NCI-H1048 (cell line): ENCODE measurements at regions not wholly inside any gene's neighbourhood (a gene's known extent, or its start where the extent isn't known, plus 50 kb on each side); places are given as distances from the start of the nearest gene placed in this dataset.

Experiments
- DNase-seq: peaks from one replicate; lab custom pipeline; 2025; lab: John Stamatoyannopoulos, UW

- no peak for DNase-seq
Measured at GRCh38 chr5:58108511-58108910, 351.4 kb downstream of the PLK2 start.

- DNase-seq = no peak
Measured at GRCh38 chr5:58107704-58108103, 352.2 kb downstream of the PLK2 start.

- DNase-seq = no peak
Measured at GRCh38 chr5:58106754-58107410, 353.0 kb downstream of the PLK2 start.

- DNase-seq = no peak
Measured at GRCh38 chr5:58105836-58106235, 354.1 kb downstream of the PLK2 start.

GRCh38 chr5:58099257-58099656 lies 360.6 kb downstream of the PLK2 start:
- DNase-seq = no peak

GRCh38 chr5:58094031-58094430 lies 365.9 kb downstream of the PLK2 start:
- no peak for DNase-seq

- DNase-seq = no peak
Measured at GRCh38 chr5:58090704-58091103, 369.2 kb downstream of the PLK2 start.

- no peak for DNase-seq
Measured at GRCh38 chr5:58088941-58089340, 370.9 kb downstream of the PLK2 start.

- DNase-seq = no peak
Measured at GRCh38 chr5:58087905-58088304, 372.0 kb downstream of the PLK2 start.

GRCh38 chr5:58087123-58087522 lies 372.8 kb downstream of the PLK2 start:
- no peak for DNase-seq

- DNase-seq = no peak
Measured at GRCh38 chr5:58085800-58086199, 374.1 kb downstream of the PLK2 start.

GRCh38 chr5:58081435-58081834 lies 378.5 kb downstream of the PLK2 start:
- DNase-seq = no peak

- DNase-seq = no peak
Measured at GRCh38 chr5:58080573-58080972, 379.3 kb downstream of the PLK2 start.

GRCh38 chr5:58077966-58078365 lies 381.9 kb downstream of the PLK2 start:
- DNase-seq = no peak

- DNase-seq = no peak
Measured at GRCh38 chr5:58077416-58077815, 382.5 kb downstream of the PLK2 start.

GRCh38 chr5:58076483-58077257 lies 383.2 kb downstream of the PLK2 start:
- DNase-seq = no peak

GRCh38 chr5:58075907-58076306 lies 384.0 kb downstream of the PLK2 start:
- no peak for DNase-seq

GRCh38 chr5:58074717-58075116 lies 385.2 kb downstream of the PLK2 start:
- no peak for DNase-seq

GRCh38 chr5:58074222-58074621 lies 385.7 kb downstream of the PLK2 start:
- DNase-seq = no peak

- DNase-seq = no peak
Measured at GRCh38 chr5:58073243-58073642, 386.6 kb downstream of the PLK2 start.

- no peak for DNase-seq
Measured at GRCh38 chr5:58072300-58072965, 387.5 kb downstream of the PLK2 start.

GRCh38 chr5:58071566-58071965 lies 388.3 kb downstream of the PLK2 start:
- DNase-seq = no peak

- DNase-seq = no peak
Measured at GRCh38 chr5:58069846-58070245, 390.0 kb downstream of the PLK2 start.
